Mesenchymal stem cell (in vitro differentiated cells and primary cell): ENCODE measurements at regions not wholly inside any gene's neighbourhood (a gene's known extent, or its start where the extent isn't known, plus 50 kb on each side); places are given as distances from the start of the nearest gene placed in this dataset.

ENCODE experiments used
- DNase-seq: peaks from one replicate; pipeline ENCODE4 v3.0.0-alpha.2; 2013
- H2AFZ ChIP-seq: one replicate; pipeline ENCODE4 v1.6.1; 2013; ENCODE audit warnings: low read depth, mild to moderate bottlenecking, control low read depth, inconsistent platforms, low read length, moderate library complexity
- H2AK5ac ChIP-seq: 2 replicates; pipeline ENCODE4 v1.6.1; 2013; ENCODE audit warnings: low read length, moderate library complexity, mild to moderate bottlenecking, inconsistent platforms; ENCODE audit not compliant: severe bottlenecking
- H2BK120ac ChIP-seq: one replicate; pipeline ENCODE4 v1.6.1; 2013; ENCODE audit warnings: low read depth, mild to moderate bottlenecking, inconsistent platforms, low read length, moderate library complexity
- H2BK12ac ChIP-seq, 2 experiments: one replicate each; pipeline ENCODE4 v1.6.1; 2013; ENCODE audit warnings: inconsistent platforms in 2 of 2, low read length in 2 of 2, mild to moderate bottlenecking in 2 of 2, moderate library complexity in 2 of 2, control low read depth in 1 of 2
- H2BK15ac ChIP-seq: one replicate; pipeline ENCODE4 v1.6.1; 2013; ENCODE audit warnings: mild to moderate bottlenecking, low read depth, inconsistent platforms; ENCODE audit not compliant: poor library complexity, severe bottlenecking
- H2BK5ac ChIP-seq: 2 replicates; pipeline ENCODE4 v1.6.1; 2013; ENCODE audit warnings: low read depth, mild to moderate bottlenecking, low read length, control low read depth, inconsistent platforms; ENCODE audit not compliant: poor library complexity, severe bottlenecking
- H3K14ac ChIP-seq, 2 experiments: one replicate each; pipeline ENCODE4 v1.6.1; 2013; ENCODE audit warnings: inconsistent platforms in 2 of 2, low read length in 2 of 2, control low read depth in 1 of 2, mild to moderate bottlenecking in 1 of 2, moderate library complexity in 1 of 2
- H3K18ac ChIP-seq, 2 experiments: one replicate each; pipeline ENCODE4 v1.6.1; 2013; ENCODE audit warnings: inconsistent platforms in 2 of 2, low read length in 2 of 2, control low read depth in 1 of 2, low read depth in 1 of 2, mild to moderate bottlenecking in 1 of 2
- H3K23ac ChIP-seq, 2 experiments: one replicate each; pipeline ENCODE4 v1.6.1; 2013; ENCODE audit warnings: inconsistent platforms in 2 of 2, low read length in 2 of 2, mild to moderate bottlenecking in 2 of 2, moderate library complexity in 2 of 2, control low read depth in 1 of 2
- H3K27ac ChIP-seq: 2 replicates; pipeline ENCODE4 v1.5.1; 2013; ENCODE audit warnings: mild to moderate bottlenecking, moderate library complexity, low read length, control low read depth, inconsistent platforms; ENCODE audit not compliant: poor library complexity, severe bottlenecking
- H3K27me3 ChIP-seq, 2 experiments: 2 replicates each; pipeline versions ENCODE4 v1.6.1 to v1.7.0; 2013; ENCODE audit warnings: low read length in 2 of 2, mild to moderate bottlenecking in 2 of 2, moderate library complexity in 2 of 2, control low read depth in 1 of 2, inconsistent platforms in 1 of 2; ENCODE audit not compliant: control insufficient read depth in 1 of 2, insufficient read depth in 1 of 2
- H3K36me3 ChIP-seq, 2 experiments: 2 replicates each; pipeline versions ENCODE4 v1.6.1 to v1.7.0; 2013; ENCODE audit warnings: low read length in 2 of 2, control low read depth in 1 of 2, inconsistent platforms in 1 of 2, low read depth in 1 of 2, mild to moderate bottlenecking in 1 of 2; ENCODE audit not compliant: insufficient read depth in 2 of 2, control insufficient read depth in 1 of 2
- H3K4ac ChIP-seq, 2 experiments: one replicate each; pipeline ENCODE4 v1.6.1; 2013; ENCODE audit warnings: inconsistent platforms in 2 of 2, low read length in 2 of 2, mild to moderate bottlenecking in 2 of 2, moderate library complexity in 2 of 2, control low read depth in 1 of 2, low read depth in 1 of 2
- H3K4me1 ChIP-seq: 2 replicates; pipeline ENCODE4 v1.6.1; 2013; ENCODE audit warnings: low read depth, low read length, control low read depth; ENCODE audit not compliant: control insufficient read depth, insufficient read depth
- H3K4me2 ChIP-seq: 2 replicates; pipeline ENCODE4 v1.6.1; 2013; ENCODE audit warnings: low read length, mild to moderate bottlenecking, inconsistent platforms; ENCODE audit not compliant: poor library complexity, severe bottlenecking
- H3K4me3 ChIP-seq, 2 experiments: 2 replicates each; pipeline versions ENCODE4 v1.5.1 to v1.7.0; 2013; ENCODE audit warnings: low read length in 2 of 2, mild to moderate bottlenecking in 2 of 2, control low read depth in 1 of 2, low read depth in 1 of 2; ENCODE audit not compliant: insufficient read depth in 1 of 2
- H3K79me1 ChIP-seq: replicated peaks from 2 replicates; pipeline ENCODE4 v1.6.1; 2013; ENCODE audit warnings: mild to moderate bottlenecking, control low read depth, low read length, inconsistent platforms; ENCODE audit not compliant: poor library complexity, severe bottlenecking
- H3K9ac ChIP-seq: 2 replicates; pipeline ENCODE4 v1.7.0; 2013; ENCODE audit warnings: mild to moderate bottlenecking, low read length, moderate library complexity
- H3K9me3 ChIP-seq: 2 replicates; pipeline ENCODE4 v1.7.0; 2013; ENCODE audit warnings: mild to moderate bottlenecking, low read length; ENCODE audit not compliant: control insufficient read depth
- H4K8ac ChIP-seq: one replicate; pipeline ENCODE4 v1.6.1; 2013; ENCODE audit warnings: inconsistent platforms, mild to moderate bottlenecking, low read length, moderate library complexity
- H4K91ac ChIP-seq: one replicate; pipeline ENCODE4 v1.6.1; 2013; ENCODE audit warnings: mild to moderate bottlenecking, low read length, inconsistent platforms
- WGBS: methylation state at CpG from one replicate; pipeline ENCODE4 v1.1.7; 2013; ENCODE audit warnings: mixed read lengths; 5-methylcytosine and 5-hydroxymethylcytosine counted together

GRCh38 chr22:49619301-49619700, 208.4 kb downstream of the BRD1 start:
- H2AK5ac ChIP-seq: no peak overlapping the region
- H3K9ac ChIP-seq: no peak overlapping the region
- no peak overlapping the region for H3K27ac ChIP-seq
- no peak overlapping the region for H2AFZ ChIP-seq
- no peak overlapping the region for H3K4me2 ChIP-seq
- H3K4me1 ChIP-seq: no peaks in the 10 kb centered on the region
- no peak overlapping the region for H3K18ac ChIP-seq
- H4K91ac ChIP-seq: no peak overlapping the region
- H3K79me1 ChIP-seq: no peaks in the 10 kb centered on the region
- peaks cover 3% of the 10 kb centered on the region for H3K9me3 ChIP-seq
- no peak overlapping the region for H2BK5ac ChIP-seq
- no peak overlapping the region for H2BK12ac ChIP-seq
- H3K14ac ChIP-seq: no peak overlapping the region
- H3K36me3 ChIP-seq: no peaks in the 10 kb centered on the region
- no peak overlapping the region for H3K23ac ChIP-seq
- H4K8ac ChIP-seq: no peak overlapping the region
- no peak for DNase-seq
- no peak overlapping the region for H2BK15ac ChIP-seq
- H3K4me3 ChIP-seq: no peak overlapping the region
- H3K27me3 ChIP-seq: peaks cover 0 to 6% of the 10 kb centered on the region in 2 experiments
- no peak overlapping the region for H2BK120ac ChIP-seq
- 82% methylated on average over 9 of the region's 13 CpGs for WGBS
- no peak overlapping the region for H3K4ac ChIP-seq

DNA sequence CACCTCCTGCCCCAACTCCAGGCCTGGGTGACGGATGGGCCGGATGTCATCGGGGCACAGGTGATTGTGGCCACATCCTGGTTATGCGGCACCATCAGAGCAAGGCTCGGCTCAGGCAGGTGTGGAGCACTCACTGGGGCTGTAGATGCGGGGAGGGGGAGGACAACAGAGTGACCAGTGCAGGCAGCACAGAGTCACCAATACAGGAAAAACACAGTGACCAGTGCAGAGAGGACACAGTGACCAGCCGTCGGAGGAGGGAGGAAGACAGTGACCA, 209.1 kb downstream of the BRD1 start:
- H3K9me3 ChIP-seq: peaks cover 3% of the 10 kb centered on the region
- no peak overlapping the region for H3K9ac ChIP-seq
- H2BK120ac ChIP-seq: no peak overlapping the region
- H3K27ac ChIP-seq: no peak overlapping the region
- no peak overlapping the region for H2AK5ac ChIP-seq
- H2BK15ac ChIP-seq: no peak overlapping the region
- H2BK12ac ChIP-seq: no peak overlapping the region
- H3K4me1 ChIP-seq: no peaks in the 10 kb centered on the region
- no peak overlapping the region for H3K14ac ChIP-seq
- no peak overlapping the region for H3K18ac ChIP-seq
- no peaks in the 10 kb centered on the region for H3K36me3 ChIP-seq
- H2AFZ ChIP-seq: no peak overlapping the region
- no peak for DNase-seq
- H3K4ac ChIP-seq: no peak overlapping the region
- no peak overlapping the region for H3K4me3 ChIP-seq
- peaks cover 0 to 6% of the 10 kb centered on the region in 2 experiments for H3K27me3 ChIP-seq
- H3K4me2 ChIP-seq: no peak overlapping the region
- H3K23ac ChIP-seq: no peak overlapping the region
- WGBS: 85% methylated on average over 8 of the region's 8 CpGs
- no peak overlapping the region for H2BK5ac ChIP-seq
- H3K79me1 ChIP-seq: no peaks in the 10 kb centered on the region
- no peak overlapping the region for H4K8ac ChIP-seq
- no peak overlapping the region for H4K91ac ChIP-seq

- no peak overlapping the region for H3K9ac ChIP-seq
- H3K14ac ChIP-seq: no peak overlapping the region
- no peak overlapping the region for H3K27ac ChIP-seq
- no peak overlapping the region for H2AK5ac ChIP-seq
- peaks cover 0 to 6% of the 10 kb centered on the region in 2 experiments for H3K27me3 ChIP-seq
- H3K79me1 ChIP-seq: no peaks in the 10 kb centered on the region
- peaks cover 3% of the 10 kb centered on the region for H3K9me3 ChIP-seq
- no peak overlapping the region for H3K4me2 ChIP-seq
- H3K23ac ChIP-seq: no peak overlapping the region
- no peak overlapping the region for H3K18ac ChIP-seq
- H3K4me3 ChIP-seq: no peak overlapping the region
- no peak overlapping the region for H2AFZ ChIP-seq
- no peak overlapping the region for H2BK120ac ChIP-seq
- no peak overlapping the region for H3K4ac ChIP-seq
- no peak overlapping the region for H4K8ac ChIP-seq
- no peak overlapping the region for H4K91ac ChIP-seq
- H3K36me3 ChIP-seq: no peaks in the 10 kb centered on the region
- H3K4me1 ChIP-seq: no peaks in the 10 kb centered on the region
- 72% methylated on average over 23 of the region's 23 CpGs for WGBS
- H2BK12ac ChIP-seq: no peak overlapping the region
- no peak overlapping the region for H2BK15ac ChIP-seq
- H2BK5ac ChIP-seq: no peak overlapping the region
- DNase-seq: no peak
These were observed 209.6 kb downstream of the BRD1 start for GRCh38 chr22:49617866-49618676.

- peaks cover 0 to 2% of the 10 kb centered on the region in 2 experiments for H3K27me3 ChIP-seq
- H3K4ac ChIP-seq: no peak overlapping the region
- H2AFZ ChIP-seq: no peak overlapping the region
- 78% methylated on average over 5 of the region's 6 CpGs for WGBS
- H3K36me3 ChIP-seq: no peaks in the 10 kb centered on the region
- H2BK5ac ChIP-seq: no peak overlapping the region
- H2BK15ac ChIP-seq: no peak overlapping the region
- H3K23ac ChIP-seq: no peak overlapping the region
- peaks cover 3% of the 10 kb centered on the region for H3K9me3 ChIP-seq
- H3K4me1 ChIP-seq: no peaks in the 10 kb centered on the region
- no peak overlapping the region for H2BK12ac ChIP-seq
- no peak for DNase-seq
- H4K91ac ChIP-seq: no peak overlapping the region
- H3K4me3 ChIP-seq: no peak overlapping the region
- H3K4me2 ChIP-seq: no peak overlapping the region
- no peak overlapping the region for H3K27ac ChIP-seq
- H2AK5ac ChIP-seq: no peak overlapping the region
- no peaks in the 10 kb centered on the region for H3K79me1 ChIP-seq
- no peak overlapping the region for H3K9ac ChIP-seq
- H3K18ac ChIP-seq: no peak overlapping the region
- H4K8ac ChIP-seq: no peak overlapping the region
- H3K14ac ChIP-seq: no peak overlapping the region
- H2BK120ac ChIP-seq: no peak overlapping the region
These were observed 210.4 kb downstream of the BRD1 start for GRCh38 chr22:49617264-49617663.
